GM12864 (cell line): ENCODE measurements at regions not wholly inside any gene's neighbourhood (a gene's known extent, or its start where the extent isn't known, plus 50 kb on each side); places are given as distances from the start of the nearest gene placed in this dataset.
"Not testable (repeated sequence)": the region's sequence is repeated elsewhere in the genome, so short reads cannot be mapped to it uniquely, and the experiment has no call there.

ENCODE experiments used
- DNase-seq: peaks from one replicate; pipeline ENCODE4 v3.0.0-alpha.2; 2011; ENCODE audit warnings: low read depth
- H3K4me3 ChIP-seq: 2 replicates; pipeline ENCODE4 v1.5.1; 2011; ENCODE audit warnings: mild to moderate bottlenecking, low read depth, low read length, control low read depth
- TF ChIP-seq, protein P1 (sequence below): IDR thresholded peaks from 2 replicates; pipeline ENCODE4 v1.5.1; 2011; ENCODE audit warnings: low read depth, mild to moderate bottlenecking, moderate library complexity, low read length, control low read depth, inconsistent platforms; ENCODE audit errors: missing control alignments

DNA sequence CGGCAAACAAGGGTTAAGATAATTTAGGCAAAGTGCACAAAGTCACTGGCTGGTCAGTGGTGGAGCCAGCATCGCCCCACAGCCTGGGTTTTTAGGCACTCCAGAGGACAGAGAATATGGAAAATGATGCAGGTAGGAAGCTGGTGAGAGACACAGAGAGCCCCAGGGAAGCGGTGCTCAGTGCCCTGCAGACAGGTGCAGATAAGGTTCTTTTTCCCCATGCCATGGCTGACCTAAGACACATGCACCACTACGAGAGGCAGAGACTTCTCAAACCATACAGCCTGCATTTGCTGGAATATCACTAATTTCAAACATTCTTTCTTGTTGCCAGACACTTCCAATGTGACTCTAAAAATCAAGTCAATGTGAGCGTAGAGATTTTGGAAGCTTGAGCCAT is 205.7 kb upstream of the APCDD1 start:
- DNase-seq, result no peak
- no peak overlapping the region for H3K4me3 ChIP-seq
- TF ChIP-seq, protein P1, sequence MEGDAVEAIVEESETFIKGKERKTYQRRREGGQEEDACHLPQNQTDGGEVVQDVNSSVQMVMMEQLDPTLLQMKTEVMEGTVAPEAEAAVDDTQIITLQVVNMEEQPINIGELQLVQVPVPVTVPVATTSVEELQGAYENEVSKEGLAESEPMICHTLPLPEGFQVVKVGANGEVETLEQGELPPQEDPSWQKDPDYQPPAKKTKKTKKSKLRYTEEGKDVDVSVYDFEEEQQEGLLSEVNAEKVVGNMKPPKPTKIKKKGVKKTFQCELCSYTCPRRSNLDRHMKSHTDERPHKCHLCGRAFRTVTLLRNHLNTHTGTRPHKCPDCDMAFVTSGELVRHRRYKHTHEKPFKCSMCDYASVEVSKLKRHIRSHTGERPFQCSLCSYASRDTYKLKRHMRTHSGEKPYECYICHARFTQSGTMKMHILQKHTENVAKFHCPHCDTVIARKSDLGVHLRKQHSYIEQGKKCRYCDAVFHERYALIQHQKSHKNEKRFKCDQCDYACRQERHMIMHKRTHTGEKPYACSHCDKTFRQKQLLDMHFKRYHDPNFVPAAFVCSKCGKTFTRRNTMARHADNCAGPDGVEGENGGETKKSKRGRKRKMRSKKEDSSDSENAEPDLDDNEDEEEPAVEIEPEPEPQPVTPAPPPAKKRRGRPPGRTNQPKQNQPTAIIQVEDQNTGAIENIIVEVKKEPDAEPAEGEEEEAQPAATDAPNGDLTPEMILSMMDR, result no peak

DNA sequence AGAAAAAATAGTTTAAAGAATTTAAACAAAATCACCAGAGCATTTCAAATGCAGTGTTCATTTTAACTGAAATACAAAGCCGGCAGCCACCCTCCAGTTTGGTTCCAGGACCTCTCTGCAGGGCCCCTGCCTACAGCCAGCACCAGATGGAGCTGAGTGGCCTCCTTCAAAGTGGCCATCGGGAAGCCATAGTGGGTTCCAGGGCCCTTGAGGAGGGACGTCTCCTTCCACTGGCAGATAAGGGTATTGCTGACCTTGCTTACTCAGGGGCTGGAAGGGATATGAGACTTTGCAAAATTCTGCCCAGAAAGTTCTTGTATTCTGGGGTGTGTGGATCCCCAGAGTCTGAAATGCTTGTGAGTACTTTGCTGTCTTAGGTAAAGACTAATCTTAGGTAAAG is 205.2 kb upstream of the APCDD1 start:
- DNase-seq, result no peak
- no peak overlapping the region for H3K4me3 ChIP-seq
- TF ChIP-seq, protein P1, result no peak

DNA sequence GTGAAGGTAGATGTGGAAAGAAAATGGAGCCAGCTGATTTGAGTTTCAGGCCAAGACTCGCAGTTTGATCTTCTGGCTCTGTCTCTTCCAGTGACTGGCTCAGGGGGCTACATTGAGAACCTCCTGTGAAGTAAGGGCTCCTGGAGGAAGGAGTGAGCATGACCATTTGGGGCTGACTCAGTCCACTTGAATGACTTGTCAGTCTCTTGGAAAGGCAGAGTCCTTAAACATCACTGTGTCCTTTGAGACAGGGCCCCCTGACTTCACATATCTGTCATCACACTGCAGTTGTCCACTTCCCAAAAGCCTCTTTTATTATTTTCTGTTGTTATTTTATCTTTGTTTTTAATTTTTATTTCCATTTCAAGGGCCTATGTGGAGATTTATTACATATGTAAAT is 204.6 kb upstream of the APCDD1 start:
- no peak for DNase-seq
- TF ChIP-seq, protein P1, result no peak

DNA sequence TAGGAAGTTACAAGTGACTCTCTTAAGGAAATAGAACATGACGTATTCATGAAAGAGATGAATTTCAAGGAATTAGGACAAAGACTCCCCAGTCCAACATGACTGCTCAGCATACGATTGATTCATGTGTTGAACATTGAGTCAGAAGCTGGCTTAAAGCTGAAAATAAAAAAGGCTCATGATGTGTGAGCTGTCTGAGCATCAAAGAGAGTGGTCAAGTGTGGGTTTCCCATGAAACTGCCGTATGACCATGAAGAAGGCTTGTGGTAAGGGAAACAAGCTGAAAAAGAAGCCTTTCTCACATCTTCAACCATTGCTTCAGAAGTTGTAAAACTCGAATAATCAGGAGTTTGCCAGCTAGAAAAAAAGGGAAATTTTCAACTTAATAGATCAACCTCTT is 201.9 kb upstream of the APCDD1 start:
- TF ChIP-seq, protein P1, result no peak
- DNase-seq, result no peak
- H3K4me3 ChIP-seq, result no peak overlapping the region

More for the DNA sequence above, 204.6 kb upstream of the APCDD1 start:
- H3K4me3 ChIP-seq, result no peak overlapping the region

DNA sequence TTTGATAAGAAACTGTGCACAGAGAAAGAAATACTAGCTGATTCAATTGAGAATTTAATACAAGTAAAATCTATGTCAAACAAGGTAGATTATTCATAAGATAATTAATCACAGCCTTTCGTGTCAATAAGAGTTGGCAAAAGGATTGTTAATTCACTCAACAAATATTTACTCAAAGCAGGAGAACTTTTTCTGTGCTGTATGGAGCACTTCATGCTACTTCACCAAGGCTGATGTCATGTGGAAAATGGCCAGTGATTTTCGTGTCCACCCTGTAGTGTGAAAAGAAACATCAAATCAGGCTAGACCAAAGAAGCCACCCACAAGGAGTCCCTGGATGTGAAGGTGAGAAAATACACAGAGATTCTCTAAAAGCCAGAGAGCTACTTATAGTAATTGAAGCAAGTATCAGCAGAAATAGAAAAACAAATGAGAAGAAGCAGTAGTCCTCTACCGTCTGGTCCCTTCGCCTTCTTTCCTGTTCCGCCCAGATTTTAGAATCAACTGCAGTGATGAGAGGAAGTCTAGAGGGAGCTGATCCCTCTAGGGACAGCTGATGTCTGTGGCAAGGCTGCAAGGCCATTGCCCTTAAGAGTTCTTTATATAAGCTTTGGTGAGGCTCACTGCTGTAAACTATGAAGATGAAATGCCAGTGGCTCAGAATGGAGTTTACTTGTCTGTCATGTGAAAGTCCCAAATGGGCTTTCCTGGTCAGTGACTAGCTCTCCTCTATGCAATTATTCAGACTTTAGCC is 201.3 kb upstream of the APCDD1 start:
- TF ChIP-seq, protein P1, result no peak
- DNase-seq, result no peak
- H3K4me3 ChIP-seq, result no peak overlapping the region

DNA sequence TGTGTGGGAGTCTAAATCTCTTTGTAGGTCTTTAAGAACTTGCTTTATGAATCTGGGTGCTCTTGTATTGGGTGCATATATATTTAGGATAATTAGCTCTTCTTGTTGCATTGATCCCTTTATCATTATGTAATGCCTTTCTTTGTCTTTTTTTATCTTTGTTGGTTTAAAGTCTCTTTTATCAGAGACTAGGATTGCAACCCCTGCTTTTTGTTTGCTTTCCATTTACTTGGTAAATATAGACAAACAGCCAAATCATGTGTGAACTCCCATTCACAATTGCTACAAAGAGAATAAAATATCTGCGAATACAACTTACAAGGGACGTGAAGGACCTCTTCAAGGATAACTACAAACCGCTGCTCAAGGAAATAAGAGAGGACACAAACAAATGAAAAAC is 198.2 kb upstream of the APCDD1 start:
- H3K4me3 ChIP-seq, DNase-seq: not testable (repeated sequence)

DNA sequence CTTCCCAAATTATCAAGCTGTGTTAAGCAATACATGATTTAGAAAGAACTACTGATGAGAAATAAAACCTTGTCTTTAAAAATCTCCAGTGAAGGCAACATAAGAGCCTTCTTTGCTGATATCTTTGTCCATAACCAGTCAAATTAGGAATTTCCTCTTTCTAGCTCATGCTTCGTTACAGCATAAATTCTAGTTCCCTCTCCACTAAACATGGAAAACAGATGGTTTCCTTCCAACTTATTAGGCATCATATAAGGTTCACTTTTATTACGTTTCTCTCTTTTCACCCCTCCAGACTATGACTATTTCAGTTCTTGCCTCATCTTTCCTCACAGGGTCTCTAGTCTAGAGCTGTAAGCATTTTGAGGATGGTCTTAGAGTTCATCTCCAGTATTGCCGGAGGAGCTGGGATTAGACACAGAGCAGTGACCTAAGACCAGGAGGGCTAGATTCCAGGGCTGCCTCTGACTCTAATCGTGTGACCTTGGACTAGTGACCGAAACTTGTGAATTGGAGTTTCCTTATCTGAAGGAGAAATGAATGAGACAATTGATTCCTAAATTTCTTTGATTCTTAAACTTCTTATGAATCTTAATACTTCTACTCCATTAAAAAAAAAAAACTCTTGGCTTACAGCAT is 195.5 kb upstream of the APCDD1 start:
- no peak for DNase-seq
- TF ChIP-seq, protein P1, result no peak
- H3K4me3 ChIP-seq, result no peak overlapping the region
